HepG2 (cell line): ENCODE measurements at regions not wholly inside any gene's neighbourhood (a gene's known extent, or its start where the extent isn't known, plus 50 kb on each side); places are given as distances from the start of the nearest gene placed in this dataset.

Experiments used
- ATF3 ChIP-seq: sonication (generic); formaldehyde crosslinking; IDR thresholded peaks from 2 replicates; pipeline ENCODE4 v1.4.0; 2020; ENCODE audit warnings: missing genetic modification reagents
- CEBPZ ChIP-seq: IDR thresholded peaks from 2 replicates; pipeline ENCODE4 v1.6.1; 2012; ENCODE audit warnings: low read length, improper control_type of control experiment
- CTCF ChIP-seq: sonication (generic); formaldehyde crosslinking; IDR thresholded peaks from 2 replicates; pipeline ENCODE4 v1.5.0; 2020; ENCODE audit warnings: mild to moderate bottlenecking, missing genetic modification reagents, moderate library complexity
- GFI1 ChIP-seq: sonication (generic); formaldehyde crosslinking; IDR thresholded peaks from 2 replicates; pipeline ENCODE4 v1.5.0; 2020; ENCODE audit warnings: missing genetic modification reagents, mild to moderate bottlenecking, borderline replicate concordance
- JARID2 ChIP-seq: sonication (generic); formaldehyde crosslinking; IDR thresholded peaks from 2 replicates; pipeline ENCODE4 v1.8.1; 2023; ENCODE audit warnings: missing genetic modification reagents, inconsistent platforms; ENCODE audit not compliant: insufficient replicate concordance
- MTA3 ChIP-seq: sonication (generic); formaldehyde crosslinking; IDR thresholded peaks from 2 replicates; pipeline ENCODE4 v1.4.0; 2020; ENCODE audit warnings: missing genetic modification reagents
- MTF1 ChIP-seq: sonication (generic); formaldehyde crosslinking; IDR thresholded peaks from 2 replicates; pipeline ENCODE4 v1.5.0; 2020; ENCODE audit warnings: missing genetic modification reagents
- NFYB ChIP-seq: sonication (generic); formaldehyde crosslinking; IDR thresholded peaks from 2 replicates; pipeline ENCODE4 v1.4.0; 2020; ENCODE audit warnings: missing genetic modification reagents
- SP1 ChIP-seq, 2 experiments: fragments of 450-650 bp in 1 of 2; sonication (generic) in 1 of 2; formaldehyde crosslinking in 1 of 2; IDR thresholded peaks; 2 replicates each; pipeline versions ENCODE4 v1.4.0 to v1.6.1; 2016 to 2020; ENCODE audit warnings: missing genetic modification reagents in 1 of 2
- TAF15 ChIP-seq: fragments of 200-400 bp; formaldehyde crosslinking; IDR thresholded peaks from one replicate; pipeline ENCODE4 v1.6.1; 2018; ENCODE audit warnings: mild to moderate bottlenecking, low read depth, low read length; ENCODE audit not compliant: poor library complexity, severe bottlenecking
- ZFP37 ChIP-seq: sonication (generic); formaldehyde crosslinking; IDR thresholded peaks from 2 replicates; pipeline ENCODE4 v1.4.0; 2020; ENCODE audit warnings: missing genetic modification reagents, borderline replicate concordance
- ZNF3 ChIP-seq: IDR thresholded peaks from 2 replicates; pipeline ENCODE4 v1.7.0; 2017; ENCODE audit warnings: inconsistent platforms
- ZNF333 ChIP-seq: sonication (generic); formaldehyde crosslinking; IDR thresholded peaks from 2 replicates; pipeline ENCODE4 v1.4.0; 2020; ENCODE audit warnings: mild to moderate bottlenecking, missing genetic modification reagents, borderline replicate concordance
- ZNF639 ChIP-seq: conservative IDR thresholded peaks from 2 replicates; pipeline ENCODE4 v1.6.1; 2018; ENCODE audit warnings: missing genetic modification reagents

- TF ChIP-seq ZNF3 (CRISPR knock-in tag) (no peak), CTCF (CRISPR knock-in tag) (no peak), CEBPZ (no peak), ZNF333 (CRISPR knock-in tag) (no peak), TAF15 (no peak), JARID2 (no peak), ATF3 (no peak), NFYB (CRISPR knock-in tag) (no peak), MTA3 (CRISPR knock-in tag) (no peak), GFI1 (CRISPR knock-in tag) (no peak), ZNF639 (CRISPR knock-in tag) (no peak), ZFP37 (CRISPR knock-in tag) (no peak), MTF1 (CRISPR knock-in tag) (no peak), SP1 (IDR thresholded peaks at IDR 0.05) (no peak), SP1 (CRISPR knock-in tag; IDR thresholded peaks at IDR 0.05) (no peak)
Measured at GRCh38 chr2:37769551-37769950, 98.1 kb upstream of the CDC42EP3 start.
